ENCODE measurements at regions not wholly inside any gene's neighbourhood (a gene's known extent, or its start where the extent isn't known, plus 50 kb on each side); places are given as distances from the start of the nearest gene placed in this dataset.

GRCh38 chr21:43338951-43339350 is 88.0 kb downstream of the SIK1 start:
- peaks cover 0 to 14% of the 10 kb centered on the region in 2 experiments for H3K9me3 ChIP-seq (ENCODE audit: control insufficient read depth in 1 of 2, insufficient read depth in 1 of 2, low read length in 2 of 2)
- ChIA-PET CTCF (no interaction called here), POLR2A (no interaction called here)
- Mint-ChIP-seq H3K9me3 (no peaks in the 10 kb centered on the region), H3K4me1 (ENCODE audit: low read depth) (peaks cover 8% of the 10 kb centered on the region), H3K4me3 (no peak overlapping the region), H3K27ac (no peak overlapping the region), H3K27me3 (no peaks in the 10 kb centered on the region), H3K36me3 (ENCODE audit: low read depth) (no peaks in the 10 kb centered on the region)
- DNase-seq, result no peak
- no peaks in the 10 kb centered on the region for H3K27me3 ChIP-seq (ENCODE audit: control insufficient read depth in 1 of 2, insufficient read depth in 2 of 2, low read length in 2 of 2)
- TF ChIP-seq, protein P1, sequence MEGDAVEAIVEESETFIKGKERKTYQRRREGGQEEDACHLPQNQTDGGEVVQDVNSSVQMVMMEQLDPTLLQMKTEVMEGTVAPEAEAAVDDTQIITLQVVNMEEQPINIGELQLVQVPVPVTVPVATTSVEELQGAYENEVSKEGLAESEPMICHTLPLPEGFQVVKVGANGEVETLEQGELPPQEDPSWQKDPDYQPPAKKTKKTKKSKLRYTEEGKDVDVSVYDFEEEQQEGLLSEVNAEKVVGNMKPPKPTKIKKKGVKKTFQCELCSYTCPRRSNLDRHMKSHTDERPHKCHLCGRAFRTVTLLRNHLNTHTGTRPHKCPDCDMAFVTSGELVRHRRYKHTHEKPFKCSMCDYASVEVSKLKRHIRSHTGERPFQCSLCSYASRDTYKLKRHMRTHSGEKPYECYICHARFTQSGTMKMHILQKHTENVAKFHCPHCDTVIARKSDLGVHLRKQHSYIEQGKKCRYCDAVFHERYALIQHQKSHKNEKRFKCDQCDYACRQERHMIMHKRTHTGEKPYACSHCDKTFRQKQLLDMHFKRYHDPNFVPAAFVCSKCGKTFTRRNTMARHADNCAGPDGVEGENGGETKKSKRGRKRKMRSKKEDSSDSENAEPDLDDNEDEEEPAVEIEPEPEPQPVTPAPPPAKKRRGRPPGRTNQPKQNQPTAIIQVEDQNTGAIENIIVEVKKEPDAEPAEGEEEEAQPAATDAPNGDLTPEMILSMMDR (IDR thresholded peaks at IDR 0.05), result no peak
- H3K36me3 ChIP-seq (ENCODE audit: insufficient read depth, low read length), result no peaks in the 10 kb centered on the region
- no peak for ATAC-seq (ENCODE audit: poor library complexity)
- H3K4me3 ChIP-seq (ENCODE audit: low read length), result no peak overlapping the region
- intact Hi-C loops (cut with DNase I, micrococcal nuclease), result no loop called here
- H3K27ac ChIP-seq (ENCODE audit: low read depth in 1 of 2, low read length in 2 of 2), result no peak overlapping the region
- H3K4me1 ChIP-seq (ENCODE audit: insufficient read depth, low read length), result no peaks in the 10 kb centered on the region

- Mint-ChIP-seq H3K27ac (peak overlapping the region; percentile 83), H3K4me3 (no peak overlapping the region), H3K36me3 (ENCODE audit: low read depth) (no peaks in the 10 kb centered on the region), H3K4me1 (ENCODE audit: low read depth) (peaks cover 8% of the 10 kb centered on the region), H3K27me3 (no peaks in the 10 kb centered on the region), H3K9me3 (no peaks in the 10 kb centered on the region)
- CTCF ChIA-PET, result no interaction called here
- Histone ChIP-seq H3K9me3 (ENCODE audit: control insufficient read depth in 1 of 2, insufficient read depth in 1 of 2, low read length in 2 of 2) (peaks cover 0 to 14% of the 10 kb centered on the region in 2 experiments), H3K27me3 (ENCODE audit: control insufficient read depth in 1 of 2, insufficient read depth in 2 of 2, low read length in 2 of 2) (no peaks in the 10 kb centered on the region), H3K4me3 (ENCODE audit: low read length) (no peak overlapping the region), H3K27ac (ENCODE audit: low read depth in 1 of 2, low read length in 2 of 2) (no peak overlapping the region), H3K36me3 (ENCODE audit: insufficient read depth, low read length) (no peaks in the 10 kb centered on the region), H3K4me1 (ENCODE audit: insufficient read depth, low read length) (no peaks in the 10 kb centered on the region)
- POLR2A ChIA-PET, result no interaction called here
- DNase-seq (no peak), ATAC-seq (ENCODE audit: poor library complexity) (peak; percentile 54)
- intact Hi-C loops (cut with DNase I, micrococcal nuclease), result no loop called here
- TF ChIP-seq, protein P1 (IDR thresholded peaks at IDR 0.05), result no peak
Measured at GRCh38 chr21:43337901-43338655, 88.9 kb downstream of the SIK1 start.

GRCh38 chr21:43335119-43335518 is 91.8 kb downstream of the SIK1 start:
- peaks cover 0 to 14% of the 10 kb centered on the region in 2 experiments for H3K9me3 ChIP-seq (ENCODE audit: control insufficient read depth in 1 of 2, insufficient read depth in 1 of 2, low read length in 2 of 2)
- Mint-ChIP-seq H3K36me3 (ENCODE audit: low read depth) (no peaks in the 10 kb centered on the region), H3K27ac (peak overlapping the region; percentile 60), H3K9me3 (no peaks in the 10 kb centered on the region), H3K27me3 (no peaks in the 10 kb centered on the region), H3K4me1 (ENCODE audit: low read depth) (peaks cover 8% of the 10 kb centered on the region), H3K4me3 (no peak overlapping the region)
- no peaks in the 10 kb centered on the region for H3K36me3 ChIP-seq (ENCODE audit: insufficient read depth, low read length)
- ATAC-seq (ENCODE audit: poor library complexity), result no peak
- no peaks in the 10 kb centered on the region for H3K4me1 ChIP-seq (ENCODE audit: insufficient read depth, low read length)
- H3K27me3 ChIP-seq (ENCODE audit: control insufficient read depth in 1 of 2, insufficient read depth in 2 of 2, low read length in 2 of 2), result no peaks in the 10 kb centered on the region
- DNase-seq, result no peak
- ChIA-PET POLR2A (no interaction called here), CTCF (no interaction called here)
- no peak overlapping the region for H3K4me3 ChIP-seq (ENCODE audit: low read length)
- H3K27ac ChIP-seq (ENCODE audit: low read depth in 1 of 2, low read length in 2 of 2), result no peak overlapping the region
- TF ChIP-seq, protein P1 (IDR thresholded peaks at IDR 0.05), result no peak
- intact Hi-C loops (cut with DNase I, micrococcal nuclease), result no loop called here
